K562 (cell line): ENCODE measurements at regions not wholly inside any gene's neighbourhood (a gene's known extent, or its start where the extent isn't known, plus 50 kb on each side); places are given as distances from the start of the nearest gene placed in this dataset.

ENCODE experiments used
- NRF1 ChIP-seq, 2 experiments: fragments of 450-650 bp; IDR thresholded peaks in 1 of 2; conservative IDR thresholded peaks in 1 of 2; 2 replicates each; pipeline ENCODE4 v1.6.1; 2014; ENCODE audit warnings: mild to moderate bottlenecking in 2 of 2
- POLR2AphosphoS5 ChIP-seq: IDR thresholded peaks from 2 replicates; pipeline ENCODE4 v1.6.1; 2011; ENCODE audit warnings: mild to moderate bottlenecking, low read depth, low read length, moderate library complexity; ENCODE audit not compliant: control insufficient read depth, insufficient read depth

DNA sequence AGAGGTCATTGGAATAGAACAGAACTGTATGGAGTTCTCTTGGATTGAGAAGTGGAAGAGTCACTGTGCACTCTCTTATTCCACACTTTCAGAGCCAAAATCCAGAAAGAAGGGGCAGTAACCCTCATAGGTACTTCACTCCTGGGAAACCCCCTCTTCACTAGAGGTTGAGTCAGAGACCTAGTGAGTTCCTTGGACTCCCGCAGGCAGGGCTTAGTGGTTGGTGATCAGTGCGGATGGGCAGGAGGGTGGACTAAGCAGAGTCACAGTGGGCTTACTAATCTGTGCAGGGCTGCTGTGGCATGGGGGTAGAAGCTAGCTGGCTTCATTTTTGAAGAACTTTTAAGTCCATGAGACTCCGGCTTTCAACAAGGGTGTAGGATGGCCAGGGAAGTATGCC lies 95.0 kb upstream of the MLN start:
- TF ChIP-seq POLR2AphosphoS5 (no peak), NRF1 (conservative IDR thresholded peaks at IDR 0.05 in 1 of 2, IDR thresholded peaks at IDR 0.05 in 1 of 2) (no peak)
